ENCODE measurements at regions not wholly inside any gene's neighbourhood (a gene's known extent, or its start where the extent isn't known, plus 50 kb on each side); places are given as distances from the start of the nearest gene placed in this dataset.
"Not testable (repeated sequence)": the region's sequence is repeated elsewhere in the genome, so short reads cannot be mapped to it uniquely, and the experiment has no call there.

GRCh38 chr13:78540058-78540457 lies 63.3 kb downstream of the POU4F1 start:
- no peak for DNase-seq (ENCODE audit: insufficient read length, low spot score)
- no peak for FAIRE-seq

GRCh38 chr13:78526044-78526443 lies 77.3 kb downstream of the POU4F1 start:
- FAIRE-seq; DNase-seq (ENCODE audit: insufficient read length, low spot score): not testable (repeated sequence)

- no peak for FAIRE-seq
- no peak for DNase-seq (ENCODE audit: insufficient read length, low spot score)
Measured at GRCh38 chr13:78524936-78525335, 78.4 kb downstream of the POU4F1 start.

- FAIRE-seq (no peak), DNase-seq (ENCODE audit: insufficient read length, low spot score) (no peak)
Measured at GRCh38 chr13:78521091-78521490, 82.3 kb downstream of the POU4F1 start.

GRCh38 chr13:78520425-78520824 lies 82.9 kb downstream of the POU4F1 start:
- DNase-seq (ENCODE audit: insufficient read length, low spot score) (no peak), FAIRE-seq (no peak)

GRCh38 chr13:78518482-78518881 lies 84.9 kb downstream of the POU4F1 start:
- not testable (repeated sequence) for FAIRE-seq

GRCh38 chr13:78499802-78500201 lies 103.5 kb downstream of the POU4F1 start:
- no peak for DNase-seq (ENCODE audit: insufficient read length, low spot score)
- FAIRE-seq: no peak

More at GRCh38 chr13:78518482-78518881, 84.9 kb downstream of the POU4F1 start:
- not testable (repeated sequence) for DNase-seq (ENCODE audit: insufficient read length, low spot score)

GRCh38 chr13:78497702-78498355 lies 105.5 kb downstream of the POU4F1 start:
- FAIRE-seq (no peak), DNase-seq (ENCODE audit: insufficient read length, low spot score) (no peak)

GRCh38 chr13:78491978-78492377 lies 111.4 kb downstream of the POU4F1 start:
- FAIRE-seq (no peak), DNase-seq (ENCODE audit: insufficient read length, low spot score) (no peak)

GRCh38 chr13:78490225-78490624 lies 113.1 kb downstream of the POU4F1 start:
- DNase-seq (ENCODE audit: insufficient read length, low spot score); FAIRE-seq: not testable (repeated sequence)

- no peak for DNase-seq (ENCODE audit: insufficient read length, low spot score)
- FAIRE-seq: no peak
Measured at GRCh38 chr13:78487707-78488106, 115.6 kb downstream of the POU4F1 start.

- DNase-seq (ENCODE audit: insufficient read length, low spot score) (no peak), FAIRE-seq (no peak)
Measured at GRCh38 chr13:78485803-78486202, 117.5 kb downstream of the POU4F1 start.

GRCh38 chr13:78478183-78478582 lies 125.2 kb downstream of the POU4F1 start:
- DNase-seq (ENCODE audit: insufficient read length, low spot score) (no peak), FAIRE-seq (no peak)

- DNase-seq (ENCODE audit: insufficient read length, low spot score) (no peak), FAIRE-seq (no peak)
Measured at GRCh38 chr13:78476910-78477309, 126.4 kb downstream of the POU4F1 start.

GRCh38 chr13:78468621-78469020 lies 134.7 kb downstream of the POU4F1 start:
- no peak for DNase-seq (ENCODE audit: insufficient read length, low spot score)
- no peak for FAIRE-seq

GRCh38 chr13:78465250-78465649 lies 138.1 kb downstream of the POU4F1 start:
- no peak for DNase-seq (ENCODE audit: insufficient read length, low spot score)
- no peak for FAIRE-seq

- DNase-seq (ENCODE audit: insufficient read length, low spot score) (no peak), FAIRE-seq (no peak)
Measured at GRCh38 chr13:78460176-78460575, 143.2 kb downstream of the POU4F1 start.

GRCh38 chr13:78443839-78444238 lies 159.5 kb downstream of the POU4F1 start:
- DNase-seq (ENCODE audit: insufficient read length, low spot score): no peak
- FAIRE-seq: no peak

- FAIRE-seq: no peak
- no peak for DNase-seq (ENCODE audit: insufficient read length, low spot score)
Measured at GRCh38 chr13:78437781-78438180, 165.6 kb downstream of the POU4F1 start.

GRCh38 chr13:78436311-78436710 lies 167.0 kb downstream of the POU4F1 start:
- DNase-seq (ENCODE audit: insufficient read length, low spot score): no peak
- FAIRE-seq: no peak

GRCh38 chr13:78431328-78431727 lies 172.0 kb downstream of the POU4F1 start:
- no peak for FAIRE-seq
- no peak for DNase-seq (ENCODE audit: insufficient read length, low spot score)

- DNase-seq (ENCODE audit: insufficient read length, low spot score) (no peak), FAIRE-seq (no peak)
Measured at GRCh38 chr13:78430811-78431210, 172.5 kb downstream of the POU4F1 start.

Data from HTR-8/SVneo (cell line).